Spinal cord (tissue), 9 donors: ENCODE measurements at regions not wholly inside any gene's neighbourhood (a gene's known extent, or its start where the extent isn't known, plus 50 kb on each side); places are given as distances from the start of the nearest gene placed in this dataset.
A peak's percentile ranks its signal among the peaks of the same experiment; 100 is the strongest.
"Not testable (repeated sequence)": the region's sequence is repeated elsewhere in the genome, so short reads cannot be mapped to it uniquely, and the experiment has no call there.

Experiments used
- DNase-seq, 6 donors: peaks; one replicate each; pipeline versions ENCODE4 v3.0.0 to v3.0.0-alpha.2; 2013 to 2015; ENCODE audit warnings: low spot score in 6 of 6, low read depth in 4 of 6
- H3K27ac ChIP-seq: one replicate; pipeline ENCODE4 v1.5.1; 2013; ENCODE audit warnings: low read depth, low read length, control low read depth
- H3K27me3 ChIP-seq: one replicate; pipeline ENCODE4 v1.6.1; 2013; ENCODE audit warnings: low read length; ENCODE audit not compliant: control insufficient read depth, insufficient read depth
- H3K36me3 ChIP-seq: one replicate; pipeline ENCODE4 v1.6.1; 2013; ENCODE audit warnings: low read length; ENCODE audit not compliant: control insufficient read depth, insufficient read depth
- H3K4me1 ChIP-seq: one replicate; pipeline ENCODE4 v1.6.1; 2013; ENCODE audit warnings: low read length; ENCODE audit not compliant: control insufficient read depth, insufficient read depth
- H3K4me3 ChIP-seq: one replicate; pipeline ENCODE4 v1.5.1; 2013; ENCODE audit warnings: low read depth, low read length, control low read depth
- H3K9me3 ChIP-seq: one replicate; pipeline ENCODE4 v1.6.1; 2013; ENCODE audit warnings: low read length; ENCODE audit not compliant: control insufficient read depth, insufficient read depth
- WGBS: methylation state at CpG from one replicate; pipeline ENCODE4 v1.1.5; 2013; ENCODE audit warnings: missing lambda C conversion rate; ENCODE audit not compliant: insufficient coverage; 5-methylcytosine and 5-hydroxymethylcytosine counted together
- donor health status: healthy.

GRCh38 chr2:48230834-48231233 is 83.6 kb upstream of the FOXN2 start:
- Histone ChIP-seq H3K4me3 (no peak overlapping the region), H3K36me3 (no peaks in the 10 kb centered on the region), H3K27me3 (no peaks in the 10 kb centered on the region), H3K4me1 (no peaks in the 10 kb centered on the region), H3K27ac (no peak overlapping the region), H3K9me3 (no peaks in the 10 kb centered on the region)
- DNase-seq, result no peak
- WGBS, result 100% methylated on average over 1 of the region's 3 CpGs

- Histone ChIP-seq H3K36me3 (no peaks in the 10 kb centered on the region), H3K27me3 (no peaks in the 10 kb centered on the region), H3K9me3 (no peaks in the 10 kb centered on the region), H3K4me1 (no peaks in the 10 kb centered on the region), H3K4me3 (no peak overlapping the region), H3K27ac (no peak overlapping the region)
- no peak for DNase-seq
- WGBS, result 94% methylated on average over 4 of the region's 6 CpGs
These were observed 82.1 kb upstream of the FOXN2 start for GRCh38 chr2:48232351-48232750.

- Histone ChIP-seq H3K9me3 (no peaks in the 10 kb centered on the region), H3K27me3 (no peaks in the 10 kb centered on the region), H3K36me3 (no peaks in the 10 kb centered on the region), H3K27ac (no peak overlapping the region), H3K4me3 (no peak overlapping the region), H3K4me1 (no peaks in the 10 kb centered on the region)
- no peak for DNase-seq
- WGBS, result no CpG with 5 or more reads among the region's 1 CpG
These were observed 81.5 kb upstream of the FOXN2 start for GRCh38 chr2:48233005-48233404.

DNA sequence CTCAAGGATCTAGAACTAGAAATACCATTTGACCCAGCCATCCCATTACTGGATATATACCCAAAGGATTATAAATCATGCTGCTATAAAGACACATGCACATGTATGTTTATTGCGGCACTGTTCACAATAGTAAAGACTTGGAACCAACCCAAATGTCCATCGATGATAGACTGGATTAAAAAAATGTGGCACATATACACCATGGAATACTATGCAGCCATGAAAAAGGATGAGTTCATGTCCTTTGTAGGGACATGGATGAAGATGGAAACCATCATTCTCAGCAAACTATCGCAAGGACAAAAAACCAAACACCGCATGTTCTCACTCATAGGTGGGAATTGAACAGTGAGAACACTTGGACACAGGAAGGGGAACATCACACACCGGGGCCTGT is 80.7 kb upstream of the FOXN2 start:
- WGBS, result no CpG with 5 or more reads among the region's 5 CpGs
- H3K4me3 ChIP-seq, H3K27ac ChIP-seq, H3K27me3 ChIP-seq, DNase-seq, H3K9me3 ChIP-seq, H3K36me3 ChIP-seq, H3K4me1 ChIP-seq: not testable (repeated sequence)

- H3K4me3 ChIP-seq, result no peak overlapping the region
- H3K27ac ChIP-seq, result no peak overlapping the region
- H3K27me3 ChIP-seq, result no peaks in the 10 kb centered on the region
- H3K9me3 ChIP-seq, result no peaks in the 10 kb centered on the region
- WGBS, result no CpG with 5 or more reads among the region's 5 CpGs
- peak in 2 of 6 donors; percentile 34 to 37 for DNase-seq
- H3K36me3 ChIP-seq, result no peaks in the 10 kb centered on the region
- H3K4me1 ChIP-seq, result no peaks in the 10 kb centered on the region
These were observed 79.4 kb upstream of the FOXN2 start for GRCh38 chr2:48235076-48235475.

- no CpG with 5 or more reads among the region's 4 CpGs for WGBS
- H3K4me3 ChIP-seq, result no peak overlapping the region
- no peaks in the 10 kb centered on the region for H3K4me1 ChIP-seq
- DNase-seq, result no peak
- no peaks in the 10 kb centered on the region for H3K9me3 ChIP-seq
- H3K27me3 ChIP-seq, result no peaks in the 10 kb centered on the region
- no peaks in the 10 kb centered on the region for H3K36me3 ChIP-seq
- no peak overlapping the region for H3K27ac ChIP-seq
These were observed 76.1 kb upstream of the FOXN2 start for GRCh38 chr2:48238381-48238780.

DNA sequence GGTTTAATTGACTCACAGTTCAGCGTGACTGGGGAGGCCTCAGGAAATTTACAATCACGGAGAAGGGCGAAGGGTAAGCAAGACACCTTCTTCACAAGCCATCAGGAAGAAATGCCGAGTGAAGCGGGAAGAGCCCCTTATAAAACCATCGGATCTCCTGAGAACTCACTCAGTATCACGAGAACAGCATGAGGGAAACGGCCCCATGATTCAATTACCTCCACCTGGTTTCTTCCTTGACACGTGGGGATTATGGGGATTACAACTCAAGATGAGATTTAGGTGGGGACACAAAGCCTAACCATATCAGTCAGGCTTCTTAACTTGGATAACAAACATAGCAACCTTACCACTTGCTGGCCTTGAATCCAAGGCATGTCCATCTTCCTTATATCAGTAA is 73.6 kb upstream of the FOXN2 start:
- Histone ChIP-seq H3K27ac (no peak overlapping the region), H3K4me1 (no peaks in the 10 kb centered on the region), H3K4me3 (no peak overlapping the region), H3K36me3 (no peaks in the 10 kb centered on the region), H3K9me3 (no peaks in the 10 kb centered on the region), H3K27me3 (no peaks in the 10 kb centered on the region)
- no peak for DNase-seq
- 62% methylated on average over 7 of the region's 9 CpGs for WGBS

DNA sequence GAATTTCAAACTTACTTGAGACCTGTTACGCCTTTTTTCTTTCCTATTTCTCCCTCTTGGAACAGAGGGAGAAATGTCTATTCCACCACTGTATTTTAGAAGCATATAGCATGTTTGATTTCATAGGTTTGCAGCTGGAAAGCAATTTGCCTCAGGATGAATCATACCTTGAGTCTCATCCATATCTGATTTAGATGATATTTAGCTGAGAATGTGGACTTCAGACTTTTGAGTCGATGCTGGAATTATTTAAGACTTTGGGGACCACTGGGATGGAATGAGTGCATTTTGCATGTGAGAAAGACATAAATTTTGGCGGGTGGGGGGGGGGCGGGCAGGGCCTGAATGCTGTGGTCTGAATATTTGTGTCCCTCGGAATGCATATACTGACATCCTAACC is 67.3 kb upstream of the FOXN2 start:
- Histone ChIP-seq H3K36me3 (no peaks in the 10 kb centered on the region), H3K9me3 (no peaks in the 10 kb centered on the region), H3K4me3 (no peak overlapping the region), H3K27me3 (no peaks in the 10 kb centered on the region), H3K4me1 (peaks cover 6% of the 10 kb centered on the region), H3K27ac (no peak overlapping the region)
- no peak for DNase-seq
- 80% methylated on average over 1 of the region's 5 CpGs for WGBS

DNA sequence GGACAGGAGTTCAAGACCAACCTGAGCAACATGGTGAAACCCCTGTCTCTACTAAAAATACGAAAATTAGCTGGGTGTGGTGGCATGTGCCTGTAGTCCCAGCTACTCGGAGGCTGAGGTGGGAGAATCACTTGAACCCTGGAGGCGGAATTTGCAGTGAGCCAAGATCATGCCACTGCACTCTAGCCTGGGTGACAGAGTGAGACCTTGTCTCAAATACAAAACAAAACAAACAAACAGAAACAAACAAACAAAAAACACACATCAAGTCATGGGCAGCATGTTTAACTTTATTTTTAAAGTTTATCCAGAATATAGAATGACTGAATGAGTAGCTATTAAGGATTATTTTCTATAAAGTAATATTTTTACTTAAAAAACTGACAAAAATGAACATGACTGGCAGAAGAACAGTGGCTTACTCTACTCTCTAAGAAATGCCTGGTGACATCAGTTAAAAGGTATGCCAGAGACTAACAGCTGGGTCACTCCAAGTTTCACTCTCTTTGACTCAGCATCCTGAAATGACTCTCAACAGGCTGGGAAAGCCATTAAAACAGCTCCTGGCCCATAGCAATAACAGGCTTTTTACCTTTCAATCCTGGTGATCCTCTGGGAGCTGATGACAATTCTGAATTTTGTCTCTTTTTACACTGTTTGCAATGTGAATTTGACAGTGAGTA is 66.1 kb upstream of the FOXN2 start:
- DNase-seq, result peak in 2 of 6 donors; percentile 14 to 34
- Histone ChIP-seq H3K4me3 (no peak overlapping the region), H3K36me3 (no peaks in the 10 kb centered on the region), H3K27me3 (no peaks in the 10 kb centered on the region), H3K9me3 (no peaks in the 10 kb centered on the region), H3K4me1 (peaks cover 6% of the 10 kb centered on the region), H3K27ac (no peak overlapping the region)
- 100% methylated on average over 3 of the region's 3 CpGs for WGBS

DNA sequence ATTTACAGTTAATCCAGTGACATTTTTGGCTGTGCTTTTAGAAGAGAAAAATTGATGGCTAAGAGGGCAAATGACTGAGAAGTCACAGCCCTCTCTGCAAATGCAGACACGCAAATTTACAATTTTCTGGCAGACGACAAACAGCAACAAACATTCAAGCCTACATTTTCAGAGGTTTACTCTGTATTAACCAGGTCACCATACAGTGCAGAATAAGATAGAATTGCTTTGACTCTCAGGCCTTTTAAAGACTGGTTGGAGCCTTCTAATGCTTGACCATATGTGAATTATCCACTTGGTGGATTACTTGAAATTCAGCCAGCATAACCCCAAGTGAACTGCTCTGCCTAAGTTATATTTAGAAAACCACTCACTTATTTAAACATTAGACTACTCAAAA is 65.5 kb upstream of the FOXN2 start:
- Histone ChIP-seq H3K36me3 (no peaks in the 10 kb centered on the region), H3K9me3 (no peaks in the 10 kb centered on the region), H3K27ac (no peak overlapping the region), H3K27me3 (no peaks in the 10 kb centered on the region), H3K4me3 (no peak overlapping the region), H3K4me1 (peaks cover 6% of the 10 kb centered on the region)
- peak in 2 of 6 donors; percentile 19 to 65 for DNase-seq
- WGBS, result no CpG with 5 or more reads among the region's 2 CpGs
